HG03175 (cell line): ENCODE measurements at regions not wholly inside any gene's neighbourhood (a gene's known extent, or its start where the extent isn't known, plus 50 kb on each side); places are given as distances from the start of the nearest gene placed in this dataset.
"Not testable (repeated sequence)": the region's sequence is repeated elsewhere in the genome, so short reads cannot be mapped to it uniquely, and the experiment has no call there.

Experiments
- ATAC-seq: cut with Tn5 transposase; IDR thresholded peaks from one replicate; pipeline ENCODE4 v1.9.1; 2021; ENCODE audit warnings: mild to moderate bottlenecking, moderate library complexity; ENCODE audit not compliant: unreplicated experiment

- peak; percentile 81 for ATAC-seq
Observed at GRCh38 chr6:134822920-134823709, 126.8 kb downstream of the ALDH8A1 start.

- ATAC-seq: no peak
Observed at GRCh38 chr6:134821928-134822864, 127.7 kb downstream of the ALDH8A1 start.

- no peak for ATAC-seq
Observed at GRCh38 chr6:134821397-134821796, 128.5 kb downstream of the ALDH8A1 start.

- ATAC-seq: no peak
Observed at GRCh38 chr6:134819863-134820800, 129.8 kb downstream of the ALDH8A1 start.

- no peak for ATAC-seq
Observed at GRCh38 chr6:134819236-134819635, 130.7 kb downstream of the ALDH8A1 start.

DNA sequence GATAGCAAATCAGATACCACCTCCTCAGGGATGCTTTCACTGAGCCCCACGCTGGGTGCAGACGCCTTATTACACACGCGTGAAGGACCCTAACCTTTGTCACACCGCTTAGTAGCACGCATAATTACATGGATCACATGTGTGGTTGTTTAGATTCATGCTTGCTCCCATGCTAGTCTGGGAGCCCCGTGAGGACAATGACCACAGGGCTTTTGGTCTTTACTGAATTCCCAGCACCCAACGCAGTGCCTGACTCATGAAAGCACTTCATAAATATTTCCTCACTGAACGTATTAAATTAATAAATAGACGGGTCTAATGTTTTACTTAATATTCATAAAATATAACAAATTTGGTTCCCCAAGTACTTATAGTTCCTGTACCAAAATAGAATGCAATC is 132.5 kb downstream of the ALDH8A1 start:
- ATAC-seq: no peak

DNA sequence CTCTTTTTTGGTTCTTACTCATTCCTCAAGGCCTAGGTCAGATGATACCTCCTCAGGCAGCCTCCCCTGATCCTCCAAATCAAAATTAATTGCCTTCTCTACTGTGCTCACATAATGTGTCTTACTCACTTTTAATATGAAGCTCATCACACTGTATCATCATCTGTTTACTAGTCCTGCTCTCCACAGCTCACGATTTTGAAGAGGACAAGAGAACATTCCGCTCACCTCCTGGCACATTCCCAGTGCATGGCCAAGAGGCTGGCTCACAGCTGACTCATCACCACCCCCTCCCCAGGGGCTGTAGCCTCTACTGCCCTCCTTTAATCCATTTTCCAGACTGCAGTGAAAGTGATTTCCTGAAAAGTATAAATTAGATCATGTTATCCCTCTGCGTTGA is 133.1 kb downstream of the ALDH8A1 start:
- no peak for ATAC-seq

GRCh38 chr6:134816300-134816699 is 133.6 kb downstream of the ALDH8A1 start:
- ATAC-seq: no peak

- no peak for ATAC-seq
Observed at GRCh38 chr6:134814076-134814695, 135.7 kb downstream of the ALDH8A1 start.

GRCh38 chr6:134813146-134813545 is 136.8 kb downstream of the ALDH8A1 start:
- ATAC-seq: no peak

DNA sequence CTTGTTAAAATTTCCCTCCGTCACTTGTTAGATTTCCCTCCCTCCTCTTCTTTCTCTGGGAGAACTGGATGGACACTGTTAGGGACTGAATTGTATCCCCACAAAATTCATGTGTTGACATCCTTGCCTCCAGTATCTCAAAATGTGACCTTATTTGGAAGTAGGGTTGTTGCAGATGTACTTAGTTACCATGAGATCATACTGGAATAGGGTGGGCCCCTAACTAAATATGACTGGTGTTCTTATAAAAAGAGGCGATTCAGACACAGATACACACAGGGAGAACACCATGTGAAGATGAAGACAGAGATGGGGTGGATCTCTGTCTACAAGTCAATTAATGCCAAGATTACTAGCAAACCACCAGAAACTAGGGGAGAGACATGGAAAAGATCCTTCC is 139.5 kb downstream of the ALDH8A1 start:
- no peak for ATAC-seq

DNA sequence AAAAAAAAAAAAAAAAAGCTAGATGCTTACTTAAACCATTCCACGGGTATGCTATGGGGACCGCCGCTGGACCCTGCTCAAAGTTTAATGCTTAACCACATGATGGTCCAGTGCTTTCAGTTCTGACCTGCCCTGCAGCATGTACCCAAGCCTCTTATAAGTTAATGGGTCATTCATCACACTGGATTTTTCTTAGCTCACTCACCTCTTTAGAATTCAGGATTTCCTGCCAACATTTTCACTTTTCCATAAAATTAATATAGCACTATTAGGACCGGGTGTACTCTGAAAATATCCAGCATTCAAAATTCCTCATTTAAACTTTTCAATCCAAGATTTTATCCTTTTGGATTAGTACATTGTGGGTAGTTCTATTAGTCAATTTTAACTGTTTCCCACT is 140.8 kb downstream of the ALDH8A1 start:
- ATAC-seq: no peak

DNA sequence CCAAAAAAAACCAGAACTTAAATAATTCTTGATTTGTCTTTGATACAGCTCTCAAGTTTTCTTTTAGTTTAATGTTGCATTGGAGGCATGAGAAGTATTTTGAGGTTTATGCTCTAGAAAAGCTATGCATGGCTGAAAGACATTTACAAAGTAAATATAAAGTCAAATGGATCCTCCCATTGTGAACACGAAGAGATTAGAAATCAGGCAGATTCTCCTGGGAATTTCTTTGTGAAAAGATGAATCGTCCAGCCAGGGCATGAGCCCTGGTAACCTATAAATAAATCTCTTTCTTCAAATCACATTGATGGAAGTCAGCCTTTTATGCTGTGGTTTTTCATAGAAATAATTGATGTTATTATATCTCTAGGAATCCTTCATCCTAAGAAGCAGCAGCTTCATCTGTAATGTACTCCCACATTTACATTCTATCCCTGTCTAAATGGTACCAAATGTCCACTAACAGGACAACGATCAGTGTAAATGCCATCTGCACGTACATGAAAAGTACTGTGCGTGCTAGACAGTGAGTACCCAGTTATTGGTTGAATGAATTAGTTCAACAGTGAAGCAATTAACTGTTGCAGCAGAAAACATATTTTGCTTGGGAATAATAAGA is 143.6 kb downstream of the ALDH8A1 start:
- no peak for ATAC-seq

- no peak for ATAC-seq
Observed at GRCh38 chr6:134805168-134805567, 144.7 kb downstream of the ALDH8A1 start.

DNA sequence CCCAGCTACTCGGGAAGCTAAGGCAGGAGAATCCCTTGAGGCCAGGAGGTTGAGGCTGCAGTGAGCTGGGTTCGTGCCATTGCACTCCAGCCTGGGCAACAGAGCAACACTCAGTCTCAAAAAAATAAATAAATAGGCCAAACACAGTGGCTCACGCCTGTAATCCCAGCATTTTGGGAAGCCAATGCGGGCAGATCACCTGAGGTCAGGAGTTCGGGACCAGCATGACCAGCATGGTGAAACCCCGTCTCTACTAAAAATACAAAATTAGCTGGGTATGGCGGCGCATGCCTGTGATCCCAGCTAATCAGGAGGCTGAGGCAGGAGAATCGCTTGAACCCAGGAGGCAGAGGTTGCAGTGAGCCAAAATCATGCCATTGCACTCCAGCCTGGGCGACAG is 145.6 kb downstream of the ALDH8A1 start:
- not testable (repeated sequence) for ATAC-seq

- no peak for ATAC-seq
Observed at GRCh38 chr6:134802426-134803058, 147.4 kb downstream of the ALDH8A1 start.

- ATAC-seq: no peak
Observed at GRCh38 chr6:134797400-134798113, 152.3 kb downstream of the ALDH8A1 start.

DNA sequence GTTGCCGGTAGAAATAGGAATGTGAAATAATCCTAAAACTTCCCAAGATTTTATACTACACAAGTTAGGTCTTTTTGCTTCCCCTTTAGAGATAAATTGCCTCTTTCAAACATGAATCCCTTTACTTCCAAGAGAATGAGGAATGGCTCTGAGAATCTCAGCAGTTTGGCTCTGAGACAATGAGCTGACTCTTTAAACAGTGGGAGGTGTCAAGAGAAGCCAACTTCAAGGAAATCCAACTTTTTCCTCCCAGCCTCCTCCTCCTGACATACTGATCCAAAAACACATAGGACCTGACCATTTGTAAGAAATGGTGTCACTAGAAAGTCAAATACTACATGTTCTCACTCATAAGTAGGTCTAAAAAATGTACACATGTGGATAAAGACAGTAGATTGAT is 154.2 kb downstream of the ALDH8A1 start:
- ATAC-seq: no peak

DNA sequence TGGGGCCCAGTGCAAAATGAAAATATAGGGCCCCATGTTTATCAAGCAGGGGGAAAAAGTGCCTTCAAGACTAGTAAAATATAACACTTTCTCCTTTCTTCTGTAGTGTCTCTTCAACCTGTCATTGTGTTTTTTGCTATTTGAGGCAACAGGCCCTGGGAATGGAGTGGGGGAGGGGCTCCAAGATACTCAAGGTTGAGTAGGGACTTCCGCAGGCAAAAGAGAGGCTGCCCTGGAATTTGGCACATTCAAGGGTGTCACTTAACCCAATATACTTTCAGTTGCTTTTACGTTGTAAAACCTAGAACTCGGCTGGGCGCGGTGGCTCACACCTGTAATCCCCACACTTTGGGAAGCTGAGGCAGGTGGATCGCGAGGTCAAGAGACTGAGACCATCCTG is 154.9 kb downstream of the ALDH8A1 start:
- no peak for ATAC-seq
